Activated CD8-positive, alpha-beta memory T cell treated with anti-CD3 and anti-CD28 coated beads, Interleukin-2, amount 10 ng/mL, durations not matched to agents 7 days and 5 days (primary cell): ENCODE measurements at regions not wholly inside any gene's neighbourhood (a gene's known extent, or its start where the extent isn't known, plus 50 kb on each side); places are given as distances from the start of the nearest gene placed in this dataset.
"Not testable (repeated sequence)": the region's sequence is repeated elsewhere in the genome, so short reads cannot be mapped to it uniquely, and the experiment has no call there.

Source experiments
- ATAC-seq: fragments of 150-1000 bp; cut with Tn5 transposase; one replicate; pipeline ENCODE4 v1.10.0; 2021; ENCODE audit warnings: moderate library complexity
- CTCF ChIA-PET: fragments of 350-600 bp; sonication (Branson Sonifier 250); formaldehyde crosslinking; loops from one replicate; lab custom pipeline; 2021; ENCODE audit warnings: antibody characterized with exemption; lab: Charles Lee
- DNase-seq: peaks from one replicate; pipeline ENCODE4 v3.0.0-alpha.2; 2020
- H3K27ac Mint-ChIP-seq: one replicate; pipeline ENCODE4 v1.8.0; 2021; ENCODE audit warnings: mild to moderate bottlenecking, mixed read lengths
- H3K27me3 Mint-ChIP-seq: one replicate; pipeline ENCODE4 v1.8.0; 2021; ENCODE audit warnings: mixed read lengths
- H3K36me3 Mint-ChIP-seq: one replicate; pipeline ENCODE4 v1.8.0; 2021; ENCODE audit warnings: mild to moderate bottlenecking, mixed read lengths
- H3K4me1 Mint-ChIP-seq: one replicate; pipeline ENCODE4 v1.8.0; 2021; ENCODE audit warnings: mixed read lengths
- H3K4me3 Mint-ChIP-seq: one replicate; pipeline ENCODE4 v1.8.0; 2021; ENCODE audit warnings: mild to moderate bottlenecking, moderate library complexity, mixed read lengths
- H3K9me3 Mint-ChIP-seq: one replicate; pipeline ENCODE4 v1.8.0; 2022; ENCODE audit warnings: low read depth, mixed read lengths

- Mint-ChIP-seq H3K36me3 (no peaks in the 10 kb centered on the region), H3K27me3 (peaks cover 20% of the 10 kb centered on the region), H3K4me3 (no peak overlapping the region), H3K27ac (no peak overlapping the region), H3K4me1 (peaks cover 2% of the 10 kb centered on the region), H3K9me3 (no peaks in the 10 kb centered on the region)
- no peak for DNase-seq
- CTCF ChIA-PET, result no interaction called here
- no peak for ATAC-seq
These were observed 131.6 kb upstream of the TOP1 start for GRCh38 chr20:40896814-40897700.

- peaks cover 2% of the 10 kb centered on the region for H3K4me1 Mint-ChIP-seq
- CTCF ChIA-PET, result interaction anchor here (1.1 to 1.4 kb wide), 2 partner anchors 63 to 158 kb away, joined by 3 read pairs; no protein-coding TSS in a partner anchor
- no peak overlapping the region for H3K27ac Mint-ChIP-seq
- no peak overlapping the region for H3K4me3 Mint-ChIP-seq
- ATAC-seq (no peak), DNase-seq (no peak)
- peaks cover 24% of the 10 kb centered on the region for H3K27me3 Mint-ChIP-seq
- H3K36me3 Mint-ChIP-seq, result no peaks in the 10 kb centered on the region
- no peaks in the 10 kb centered on the region for H3K9me3 Mint-ChIP-seq
These were observed 129.3 kb upstream of the TOP1 start for GRCh38 chr20:40899344-40899743.

- no peaks in the 10 kb centered on the region for H3K9me3 Mint-ChIP-seq
- H3K36me3 Mint-ChIP-seq, result no peaks in the 10 kb centered on the region
- peaks cover 4% of the 10 kb centered on the region for H3K4me1 Mint-ChIP-seq
- ATAC-seq, result no peak
- no peak overlapping the region for H3K27ac Mint-ChIP-seq
- no peak overlapping the region for H3K4me3 Mint-ChIP-seq
- peaks cover 24% of the 10 kb centered on the region for H3K27me3 Mint-ChIP-seq
- CTCF ChIA-PET, result interaction anchor here (1.1 kb wide), 1 partner anchor 159 kb away, joined by 3 read pairs; no protein-coding TSS in a partner anchor
- no peak for DNase-seq
These were observed 127.9 kb upstream of the TOP1 start for GRCh38 chr20:40900666-40901215.

- Mint-ChIP-seq H3K4me3 (no peak overlapping the region), H3K9me3 (no peaks in the 10 kb centered on the region), H3K27me3 (peaks cover 20% of the 10 kb centered on the region), H3K36me3 (no peaks in the 10 kb centered on the region), H3K27ac (no peak overlapping the region), H3K4me1 (peaks cover 4% of the 10 kb centered on the region)
- CTCF ChIA-PET, result interaction anchor here (0.8 kb wide), 1 partner anchor 22 kb away, joined by 3 read pairs; no protein-coding TSS in a partner anchor
- ATAC-seq, result no peak
- no peak for DNase-seq
These were observed 126.0 kb upstream of the TOP1 start for GRCh38 chr20:40902661-40903060.

- Mint-ChIP-seq H3K4me1 (peaks cover 7% of the 10 kb centered on the region), H3K36me3 (no peaks in the 10 kb centered on the region), H3K27me3 (peaks cover 8% of the 10 kb centered on the region), H3K9me3 (no peaks in the 10 kb centered on the region), H3K4me3 (no peak overlapping the region), H3K27ac (no peak overlapping the region)
- no peak for ATAC-seq
- no peak for DNase-seq
- CTCF ChIA-PET, result no interaction called here
These were observed 120.3 kb upstream of the TOP1 start for GRCh38 chr20:40908309-40908708.

- H3K27ac Mint-ChIP-seq, CTCF ChIA-PET, DNase-seq, H3K4me3 Mint-ChIP-seq, H3K27me3 Mint-ChIP-seq, H3K4me1 Mint-ChIP-seq, H3K9me3 Mint-ChIP-seq, H3K36me3 Mint-ChIP-seq, ATAC-seq: not testable (repeated sequence)
These were observed 119.1 kb upstream of the TOP1 start for GRCh38 chr20:40909489-40909888.

GRCh38 chr20:40910436-40910835 is 118.2 kb upstream of the TOP1 start:
- ATAC-seq, H3K9me3 Mint-ChIP-seq, H3K27ac Mint-ChIP-seq, H3K36me3 Mint-ChIP-seq, CTCF ChIA-PET, H3K4me1 Mint-ChIP-seq, H3K4me3 Mint-ChIP-seq, DNase-seq, H3K27me3 Mint-ChIP-seq: not testable (repeated sequence)

- H3K9me3 Mint-ChIP-seq, H3K4me1 Mint-ChIP-seq, DNase-seq, CTCF ChIA-PET, H3K27ac Mint-ChIP-seq, ATAC-seq, H3K4me3 Mint-ChIP-seq, H3K36me3 Mint-ChIP-seq: not testable (repeated sequence)
- peaks cover 10% of the 10 kb centered on the region for H3K27me3 Mint-ChIP-seq
These were observed 117.5 kb upstream of the TOP1 start for GRCh38 chr20:40911152-40911551.

- H3K36me3 Mint-ChIP-seq, result no peaks in the 10 kb centered on the region
- no peak for ATAC-seq
These were observed 115.1 kb upstream of the TOP1 start for GRCh38 chr20:40913224-40914185.

GRCh38 chr20:40915756-40916155 is 112.9 kb upstream of the TOP1 start:
- H3K4me1 Mint-ChIP-seq, result no peaks in the 10 kb centered on the region
- no peak overlapping the region for H3K4me3 Mint-ChIP-seq
- no peak overlapping the region for H3K27ac Mint-ChIP-seq

More at GRCh38 chr20:40913224-40914185, 115.1 kb upstream of the TOP1 start:
- DNase-seq, result no peak
- H3K4me1 Mint-ChIP-seq, result peaks cover 3% of the 10 kb centered on the region
- peaks cover 2% of the 10 kb centered on the region for H3K9me3 Mint-ChIP-seq
- H3K27ac Mint-ChIP-seq, result no peak overlapping the region
- peaks cover 16% of the 10 kb centered on the region for H3K27me3 Mint-ChIP-seq
- CTCF ChIA-PET, result no interaction called here
- no peak overlapping the region for H3K4me3 Mint-ChIP-seq

GRCh38 chr20:40916276-40916675 is 112.3 kb upstream of the TOP1 start:
- Mint-ChIP-seq H3K4me3 (no peak overlapping the region), H3K27ac (no peak overlapping the region), H3K36me3 (no peaks in the 10 kb centered on the region), H3K4me1 (no peaks in the 10 kb centered on the region), H3K27me3 (peaks cover 13% of the 10 kb centered on the region), H3K9me3 (peaks cover 2% of the 10 kb centered on the region)
- CTCF ChIA-PET, result no interaction called here
- DNase-seq (no peak), ATAC-seq (no peak)

More at GRCh38 chr20:40915756-40916155, 112.9 kb upstream of the TOP1 start:
- H3K36me3 Mint-ChIP-seq, result no peaks in the 10 kb centered on the region
- CTCF ChIA-PET, result no interaction called here
- H3K9me3 Mint-ChIP-seq, result peaks cover 2% of the 10 kb centered on the region
- H3K27me3 Mint-ChIP-seq, result peaks cover 13% of the 10 kb centered on the region
- DNase-seq (no peak), ATAC-seq (no peak)

- DNase-seq (no peak), ATAC-seq (no peak)
- peaks cover 2% of the 10 kb centered on the region for H3K9me3 Mint-ChIP-seq
- H3K4me3 Mint-ChIP-seq, result no peak overlapping the region
- H3K36me3 Mint-ChIP-seq, result no peaks in the 10 kb centered on the region
- H3K27me3 Mint-ChIP-seq, result peaks cover 19% of the 10 kb centered on the region
- H3K4me1 Mint-ChIP-seq, result peaks cover 6% of the 10 kb centered on the region
- CTCF ChIA-PET, result no interaction called here
- no peak overlapping the region for H3K27ac Mint-ChIP-seq
These were observed 108.3 kb upstream of the TOP1 start for GRCh38 chr20:40920291-40920690.

GRCh38 chr20:40922865-40923264 is 105.8 kb upstream of the TOP1 start:
- Mint-ChIP-seq H3K4me1 (peaks cover 6% of the 10 kb centered on the region), H3K36me3 (no peaks in the 10 kb centered on the region), H3K4me3 (no peak overlapping the region), H3K9me3 (no peaks in the 10 kb centered on the region), H3K27me3 (peaks cover 8% of the 10 kb centered on the region), H3K27ac (no peak overlapping the region)
- no peak for DNase-seq
- no peak for ATAC-seq
- CTCF ChIA-PET, result no interaction called here
